ENCODE measurements at regions not wholly inside any gene's neighbourhood (a gene's known extent, or its start where the extent isn't known, plus 50 kb on each side); places are given as distances from the start of the nearest gene placed in this dataset.

- Histone ChIP-seq H3K27ac (no peak overlapping the region), H3K4me3 (no peak overlapping the region), H3K4me2 (no peak overlapping the region), H3K36me3 (no peaks in the 10 kb centered on the region), H3K9me3 (ENCODE audit: low read depth) (no peaks in the 10 kb centered on the region), H2AFZ (replicated peaks) (no peak overlapping the region), H3K9ac (no peak overlapping the region), H3F3A (ENCODE audit: low read depth) (no peaks in the 10 kb centered on the region), H3K27me3 (no peaks in the 10 kb centered on the region), H3K4me1 (no peaks in the 10 kb centered on the region), H3K79me2 (ENCODE audit: low read depth) (no peaks in the 10 kb centered on the region), H4K20me1 (ENCODE audit: low read depth) (no peaks in the 10 kb centered on the region)
- Mint-ChIP-seq H3K36me3 (peaks cover 2% of the 10 kb centered on the region), H3K27ac (no peak overlapping the region), H3K4me3 (no peak overlapping the region), H3K9me3 (peaks cover 14% of the 10 kb centered on the region), H3K27me3 (ENCODE audit: insufficient read depth, low read depth) (peaks cover 4% of the 10 kb centered on the region), H3K4me1 (peaks cover 3% of the 10 kb centered on the region)
- no peak for DNase-seq (ENCODE audit: low spot score)
- TF ChIP-seq EZH2 (IDR thresholded peaks at IDR 0.05) (no peak), CTCF (IDR thresholded peaks at IDR 0.05) (no peak), EZH2phosphoT487 (IDR thresholded peaks at IDR 0.05) (no peak)
Measured at GRCh38 chr13:36764536-36764935, 54.5 kb upstream of the RFXAP start.

GRCh38 chr13:36764957-36765356 lies 54.1 kb upstream of the RFXAP start:
- peaks cover 4% of the 10 kb centered on the region for H3K27me3 Mint-ChIP-seq (ENCODE audit: insufficient read depth, low read depth)
- no peaks in the 10 kb centered on the region for H3K27me3 ChIP-seq
- H3K27ac ChIP-seq = no peak overlapping the region
- no peaks in the 10 kb centered on the region for H3F3A ChIP-seq (ENCODE audit: low read depth)
- H3K4me3 Mint-ChIP-seq = no peak overlapping the region
- peaks cover 3% of the 10 kb centered on the region for H3K4me1 Mint-ChIP-seq
- no peaks in the 10 kb centered on the region for H3K36me3 ChIP-seq
- no peaks in the 10 kb centered on the region for H3K79me2 ChIP-seq (ENCODE audit: low read depth)
- H2AFZ ChIP-seq (replicated peaks) = no peak overlapping the region
- no peaks in the 10 kb centered on the region for H3K4me1 ChIP-seq
- H3K9me3 ChIP-seq (ENCODE audit: low read depth) = no peaks in the 10 kb centered on the region
- DNase-seq (ENCODE audit: low spot score) = no peak
- H3K27ac Mint-ChIP-seq = no peak overlapping the region
- no peak overlapping the region for H3K9ac ChIP-seq
- H3K4me3 ChIP-seq = no peak overlapping the region
- peaks cover 14% of the 10 kb centered on the region for H3K9me3 Mint-ChIP-seq
- no peak overlapping the region for H3K4me2 ChIP-seq
- H3K36me3 Mint-ChIP-seq = peaks cover 2% of the 10 kb centered on the region
- TF ChIP-seq EZH2phosphoT487 (IDR thresholded peaks at IDR 0.05) (no peak), EZH2 (IDR thresholded peaks at IDR 0.05) (no peak), CTCF (IDR thresholded peaks at IDR 0.05) (no peak)
- no peaks in the 10 kb centered on the region for H4K20me1 ChIP-seq (ENCODE audit: low read depth)

GRCh38 chr13:36766295-36766694 lies 52.7 kb upstream of the RFXAP start:
- Mint-ChIP-seq H3K27ac (no peak overlapping the region), H3K9me3 (peaks cover 14% of the 10 kb centered on the region), H3K4me1 (peaks cover under 1% of the 10 kb centered on the region), H3K27me3 (ENCODE audit: insufficient read depth, low read depth) (peaks cover 4% of the 10 kb centered on the region), H3K4me3 (no peak overlapping the region), H3K36me3 (peaks cover 2% of the 10 kb centered on the region)
- Histone ChIP-seq H3K9ac (no peak overlapping the region), H3K4me3 (no peak overlapping the region), H4K20me1 (ENCODE audit: low read depth) (no peaks in the 10 kb centered on the region), H3K27ac (no peak overlapping the region), H3K79me2 (ENCODE audit: low read depth) (no peaks in the 10 kb centered on the region), H3K36me3 (no peaks in the 10 kb centered on the region), H3F3A (ENCODE audit: low read depth) (no peaks in the 10 kb centered on the region), H3K4me2 (no peak overlapping the region), H3K9me3 (ENCODE audit: low read depth) (no peaks in the 10 kb centered on the region), H3K4me1 (no peaks in the 10 kb centered on the region), H2AFZ (replicated peaks) (no peak overlapping the region), H3K27me3 (no peaks in the 10 kb centered on the region)
- no peak for DNase-seq (ENCODE audit: low spot score)
- no peak for TF ChIP-seq EZH2phosphoT487 (IDR thresholded peaks at IDR 0.05)
- TF ChIP-seq CTCF (IDR thresholded peaks at IDR 0.05) = no peak
- TF ChIP-seq EZH2 (IDR thresholded peaks at IDR 0.05) = no peak
